Choroid plexus epithelial cell (primary cell): ENCODE measurements at regions not wholly inside any gene's neighbourhood (a gene's known extent, or its start where the extent isn't known, plus 50 kb on each side); places are given as distances from the start of the nearest gene placed in this dataset.

Experiments used
- DNase-seq: peaks from one replicate; pipeline ENCODE4 v3.0.0-alpha.2; 2010; ENCODE audit warnings: low read depth
- H3K4me3 ChIP-seq: 2 replicates; pipeline ENCODE4 v1.5.1; 2011; ENCODE audit warnings: low read depth, mild to moderate bottlenecking, control low read depth, low read length, moderate library complexity
- TF ChIP-seq, protein P1 (sequence below): conservative IDR thresholded peaks from 2 replicates; pipeline ENCODE4 v1.5.1; 2011; ENCODE audit warnings: low read depth, mild to moderate bottlenecking, control low read depth, inconsistent platforms, low read length, moderate library complexity

DNA sequence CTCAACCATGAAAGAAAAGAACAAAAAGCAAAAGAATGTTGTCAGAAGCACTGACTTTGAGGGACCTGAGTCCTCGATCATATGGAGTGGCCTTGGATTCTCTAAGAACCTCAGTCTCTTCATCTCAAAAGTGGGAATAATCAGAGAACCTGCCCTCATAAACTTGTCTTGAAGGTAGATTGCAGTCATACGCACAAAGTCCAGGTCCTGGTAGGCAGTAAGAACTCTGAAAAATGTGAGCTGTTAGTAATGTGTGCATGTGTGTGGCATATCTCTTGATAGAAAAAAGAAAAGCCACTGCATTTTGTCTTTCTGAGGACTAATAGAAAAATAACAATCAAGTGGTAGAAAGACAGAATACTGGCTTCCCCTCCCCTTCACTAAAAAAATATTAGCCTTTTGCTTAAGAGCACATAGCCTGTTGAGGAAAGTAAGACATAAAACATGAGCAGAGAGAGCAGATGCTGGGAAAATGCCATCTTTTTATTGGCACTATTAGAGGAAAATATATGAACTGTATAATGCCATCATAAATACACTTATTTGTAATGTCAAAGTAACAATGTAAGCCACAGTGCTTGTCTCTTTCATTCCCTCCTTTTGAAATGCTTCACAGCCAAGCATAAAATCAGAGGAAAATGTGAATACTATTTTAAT lies 205.1 kb upstream of the TBX3 start:
- TF ChIP-seq, protein P1, sequence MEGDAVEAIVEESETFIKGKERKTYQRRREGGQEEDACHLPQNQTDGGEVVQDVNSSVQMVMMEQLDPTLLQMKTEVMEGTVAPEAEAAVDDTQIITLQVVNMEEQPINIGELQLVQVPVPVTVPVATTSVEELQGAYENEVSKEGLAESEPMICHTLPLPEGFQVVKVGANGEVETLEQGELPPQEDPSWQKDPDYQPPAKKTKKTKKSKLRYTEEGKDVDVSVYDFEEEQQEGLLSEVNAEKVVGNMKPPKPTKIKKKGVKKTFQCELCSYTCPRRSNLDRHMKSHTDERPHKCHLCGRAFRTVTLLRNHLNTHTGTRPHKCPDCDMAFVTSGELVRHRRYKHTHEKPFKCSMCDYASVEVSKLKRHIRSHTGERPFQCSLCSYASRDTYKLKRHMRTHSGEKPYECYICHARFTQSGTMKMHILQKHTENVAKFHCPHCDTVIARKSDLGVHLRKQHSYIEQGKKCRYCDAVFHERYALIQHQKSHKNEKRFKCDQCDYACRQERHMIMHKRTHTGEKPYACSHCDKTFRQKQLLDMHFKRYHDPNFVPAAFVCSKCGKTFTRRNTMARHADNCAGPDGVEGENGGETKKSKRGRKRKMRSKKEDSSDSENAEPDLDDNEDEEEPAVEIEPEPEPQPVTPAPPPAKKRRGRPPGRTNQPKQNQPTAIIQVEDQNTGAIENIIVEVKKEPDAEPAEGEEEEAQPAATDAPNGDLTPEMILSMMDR, result no peak
- no peak overlapping the region for H3K4me3 ChIP-seq
- DNase-seq, result no peak

DNA sequence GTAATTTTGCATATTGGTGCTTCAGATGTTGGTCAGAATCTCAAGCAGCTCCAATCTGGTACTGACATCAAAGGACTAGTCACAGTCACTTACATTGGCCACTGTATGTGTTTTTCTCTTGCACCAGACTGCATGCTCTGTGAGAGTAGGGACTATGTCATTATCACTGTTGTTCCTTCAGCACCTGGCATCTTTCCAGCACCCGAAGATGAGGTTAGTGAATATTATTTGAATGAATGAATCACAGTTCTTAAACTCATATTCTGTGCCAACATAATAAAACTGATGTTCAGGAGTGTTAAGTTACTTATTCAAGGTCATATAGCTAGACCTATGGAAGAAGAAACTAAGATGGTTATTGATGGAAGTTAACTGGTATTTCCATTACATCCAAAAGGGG lies 204.5 kb upstream of the TBX3 start:
- TF ChIP-seq, protein P1, result no peak
- peak; percentile 55 for DNase-seq
- H3K4me3 ChIP-seq, result no peak overlapping the region

DNA sequence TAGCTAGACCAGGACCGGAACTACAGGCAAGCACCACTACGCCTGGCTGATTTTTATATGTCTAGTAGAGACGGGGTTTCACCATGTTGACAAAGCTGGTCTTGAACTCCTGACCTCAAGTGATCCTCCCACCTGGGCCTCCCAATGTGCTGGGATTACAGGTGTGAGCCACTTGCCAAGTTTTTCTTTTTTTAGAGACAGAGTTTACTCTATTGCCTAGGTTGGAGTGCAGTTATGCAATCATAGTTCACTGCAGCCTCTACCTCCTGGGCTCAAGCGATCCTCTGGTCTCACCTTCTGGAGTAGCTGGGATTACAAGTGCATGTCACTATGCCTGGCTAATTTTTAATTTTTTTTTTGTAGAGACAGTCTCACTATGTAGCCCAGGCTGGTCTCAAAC lies 201.5 kb upstream of the TBX3 start:
- TF ChIP-seq, protein P1, result no peak
- no peak overlapping the region for H3K4me3 ChIP-seq
- DNase-seq, result no peak

DNA sequence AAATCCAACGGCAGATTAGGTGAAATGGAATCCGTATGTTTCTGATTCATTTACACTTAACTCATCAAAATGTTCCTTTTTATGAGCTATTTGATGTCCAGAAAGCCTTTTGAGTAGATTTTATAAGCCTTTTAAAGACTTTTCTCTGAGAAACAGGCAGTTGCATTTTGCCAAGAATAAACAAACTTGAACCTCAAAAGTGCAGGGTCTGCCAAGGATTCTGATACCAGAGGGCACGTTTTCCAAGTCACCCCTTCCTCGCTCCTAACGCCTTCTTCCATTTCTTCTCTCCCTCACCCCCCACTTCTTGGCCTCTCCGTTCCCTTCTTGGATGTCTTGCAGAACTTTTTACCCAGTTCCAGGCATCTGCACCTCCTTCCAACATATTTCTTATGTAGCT lies 200.6 kb upstream of the TBX3 start:
- no peak overlapping the region for H3K4me3 ChIP-seq
- TF ChIP-seq, protein P1, result no peak
- DNase-seq, result no peak

DNA sequence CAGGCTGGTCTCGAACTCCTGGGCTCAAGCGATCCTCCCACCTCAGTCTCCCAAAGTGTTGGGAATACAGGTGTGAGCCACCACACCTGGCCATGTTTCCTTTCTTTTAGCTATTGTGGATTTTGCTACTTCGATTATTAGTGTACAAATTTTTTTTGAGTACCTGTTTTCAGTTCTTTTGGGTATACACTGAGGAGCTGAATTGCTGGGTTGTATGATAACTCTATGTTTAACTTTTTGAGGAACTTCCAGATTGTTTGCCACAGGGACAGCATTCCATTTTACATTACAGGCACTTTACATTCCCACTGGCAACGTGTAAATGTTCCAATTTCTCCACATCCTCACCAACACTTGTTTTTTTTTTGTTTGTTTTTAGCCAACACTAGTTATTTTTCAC lies 198.1 kb upstream of the TBX3 start:
- H3K4me3 ChIP-seq, result no peak overlapping the region
- DNase-seq, result no peak
- TF ChIP-seq, protein P1, result no peak

DNA sequence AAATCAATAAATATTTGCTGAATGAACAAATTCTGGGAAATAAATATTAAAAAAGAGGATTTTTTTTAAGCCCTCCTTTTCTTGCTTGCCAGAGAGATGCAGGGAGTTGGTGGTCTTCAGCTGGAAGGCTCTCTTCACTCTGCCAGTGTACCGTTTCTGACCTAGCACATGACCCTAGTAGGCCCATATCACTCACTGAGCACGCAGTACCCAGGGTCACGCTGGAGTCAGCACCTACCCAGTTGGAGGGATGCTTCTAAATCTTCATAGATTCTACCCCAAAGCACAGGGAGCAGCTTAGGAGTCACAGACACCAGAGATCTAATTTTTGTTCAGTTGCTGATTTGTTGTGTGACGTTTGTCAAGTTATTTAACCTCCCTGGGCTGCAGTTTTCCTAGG lies 195.4 kb upstream of the TBX3 start:
- no peak for DNase-seq
- H3K4me3 ChIP-seq, result no peak overlapping the region
- TF ChIP-seq, protein P1, result no peak

DNA sequence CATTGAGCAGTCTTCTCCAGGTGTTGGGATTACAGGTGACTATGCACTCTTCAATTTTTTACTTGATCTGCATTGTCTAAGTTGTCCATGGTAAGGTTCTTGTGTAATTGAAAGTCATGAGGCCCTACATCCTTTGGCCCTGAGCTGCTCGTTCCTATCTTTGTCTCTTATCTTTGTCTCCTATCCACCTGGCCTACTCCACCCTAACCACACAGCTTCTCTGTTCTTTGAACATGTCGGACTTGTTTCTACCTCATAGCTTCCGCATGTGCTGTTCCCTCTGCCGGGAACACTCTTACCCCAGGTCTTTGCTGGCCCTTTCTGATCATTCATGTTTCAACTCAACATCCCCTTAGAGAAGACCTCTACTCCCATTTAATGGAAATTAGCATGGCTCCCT lies 194.8 kb upstream of the TBX3 start:
- DNase-seq, result no peak
- H3K4me3 ChIP-seq, result no peak overlapping the region
- TF ChIP-seq, protein P1, result no peak
